ENCODE measurements at regions not wholly inside any gene's neighbourhood (a gene's known extent, or its start where the extent isn't known, plus 50 kb on each side); places are given as distances from the start of the nearest gene placed in this dataset.

GRCh38 chr7:49261928-49262327 is 337.6 kb downstream of the CDC14C start:
- Mint-ChIP-seq H3K4me3 (no peak overlapping the region), H3K36me3 (no peaks in the 10 kb centered on the region), H3K27ac (no peak overlapping the region), H3K27me3 (no peaks in the 10 kb centered on the region), H3K9me3 (no peaks in the 10 kb centered on the region), H3K4me1 (no peaks in the 10 kb centered on the region)
- DNase-seq = no peak

DNA sequence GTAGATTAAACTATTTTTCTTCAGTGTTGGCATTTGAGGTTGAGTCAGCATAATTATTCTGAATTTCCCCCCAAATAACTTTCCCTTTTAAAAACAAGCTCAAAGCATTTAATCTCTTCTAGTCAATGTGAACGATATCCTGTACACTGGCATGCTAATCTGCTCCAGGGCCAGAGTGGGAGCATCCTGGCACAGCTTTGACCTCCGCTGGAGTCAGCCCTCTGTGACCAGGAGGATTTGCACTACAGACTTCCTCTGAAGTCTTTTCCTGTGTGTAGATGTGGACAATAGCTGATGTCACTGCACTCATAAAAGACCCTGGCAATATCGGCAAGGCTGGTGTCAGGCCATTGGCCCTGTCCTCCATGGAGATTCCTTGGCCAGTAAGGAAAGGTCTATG is 340.2 kb downstream of the CDC14C start:
- Mint-ChIP-seq H3K4me1 (no peaks in the 10 kb centered on the region), H3K9me3 (no peaks in the 10 kb centered on the region), H3K27me3 (no peaks in the 10 kb centered on the region), H3K4me3 (no peak overlapping the region), H3K36me3 (no peaks in the 10 kb centered on the region), H3K27ac (no peak overlapping the region)
- no peak for DNase-seq

GRCh38 chr7:49273897-49274296 is 349.6 kb downstream of the CDC14C start:
- H3K36me3 Mint-ChIP-seq = no peaks in the 10 kb centered on the region
- H3K4me3 Mint-ChIP-seq = no peak overlapping the region
- H3K4me1 Mint-ChIP-seq = no peaks in the 10 kb centered on the region
- H3K27ac Mint-ChIP-seq = no peak overlapping the region
- no peak for DNase-seq
- H3K9me3 Mint-ChIP-seq = no peaks in the 10 kb centered on the region
- no peaks in the 10 kb centered on the region for H3K27me3 Mint-ChIP-seq

- Mint-ChIP-seq H3K9me3 (peaks cover 2% of the 10 kb centered on the region), H3K27me3 (no peaks in the 10 kb centered on the region), H3K27ac (no peak overlapping the region), H3K36me3 (no peaks in the 10 kb centered on the region), H3K4me1 (no peaks in the 10 kb centered on the region), H3K4me3 (no peak overlapping the region)
- DNase-seq = no peak
These were observed 355.5 kb downstream of the CDC14C start for GRCh38 chr7:49279891-49280290.

DNA sequence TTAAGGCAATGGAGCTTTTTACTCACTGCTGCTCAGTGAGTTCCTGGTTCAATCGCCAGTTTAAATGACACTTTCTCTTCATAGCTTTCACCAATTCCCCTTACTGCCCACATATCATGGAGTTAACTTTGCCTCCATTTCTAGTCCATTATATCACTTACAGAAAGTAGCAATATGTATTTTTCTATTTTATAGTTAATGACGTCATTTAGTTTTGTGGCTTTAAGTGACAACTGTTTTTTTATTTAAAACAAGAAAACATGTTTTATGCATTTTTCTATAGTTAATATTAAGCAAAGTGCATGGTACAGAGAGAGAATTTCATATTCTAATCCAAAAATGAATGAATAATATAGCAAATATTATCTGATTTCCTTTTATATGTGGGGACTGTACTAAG is 363.3 kb downstream of the CDC14C start:
- H3K9me3 Mint-ChIP-seq = peaks cover 2% of the 10 kb centered on the region
- no peaks in the 10 kb centered on the region for H3K36me3 Mint-ChIP-seq
- H3K27me3 Mint-ChIP-seq = no peaks in the 10 kb centered on the region
- H3K4me1 Mint-ChIP-seq = no peaks in the 10 kb centered on the region
- no peak overlapping the region for H3K4me3 Mint-ChIP-seq
- no peak for DNase-seq
- H3K27ac Mint-ChIP-seq = no peak overlapping the region

DNA sequence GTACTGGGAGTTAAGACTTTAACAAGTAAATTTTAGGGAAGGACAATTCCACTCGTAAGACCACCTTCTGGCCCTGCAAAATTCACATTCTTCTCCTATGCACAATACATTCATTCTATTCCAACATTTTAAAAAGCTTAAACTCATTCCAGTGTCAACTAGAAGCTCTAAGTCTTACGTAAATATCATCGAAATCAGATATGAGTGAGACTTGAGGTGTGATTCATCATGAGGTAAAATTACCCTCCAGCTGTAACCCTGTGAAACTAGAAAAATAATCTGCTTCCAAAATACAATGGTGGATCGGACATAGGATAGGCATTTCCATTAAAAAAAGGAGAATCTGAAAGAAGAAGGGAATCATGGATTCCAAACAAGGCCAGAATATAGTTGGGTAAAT is 370.3 kb downstream of the CDC14C start:
- no peaks in the 10 kb centered on the region for H3K27me3 Mint-ChIP-seq
- H3K9me3 Mint-ChIP-seq = no peaks in the 10 kb centered on the region
- no peaks in the 10 kb centered on the region for H3K36me3 Mint-ChIP-seq
- H3K4me3 Mint-ChIP-seq = no peak overlapping the region
- no peaks in the 10 kb centered on the region for H3K4me1 Mint-ChIP-seq
- H3K27ac Mint-ChIP-seq = no peak overlapping the region
- no peak for DNase-seq

DNA sequence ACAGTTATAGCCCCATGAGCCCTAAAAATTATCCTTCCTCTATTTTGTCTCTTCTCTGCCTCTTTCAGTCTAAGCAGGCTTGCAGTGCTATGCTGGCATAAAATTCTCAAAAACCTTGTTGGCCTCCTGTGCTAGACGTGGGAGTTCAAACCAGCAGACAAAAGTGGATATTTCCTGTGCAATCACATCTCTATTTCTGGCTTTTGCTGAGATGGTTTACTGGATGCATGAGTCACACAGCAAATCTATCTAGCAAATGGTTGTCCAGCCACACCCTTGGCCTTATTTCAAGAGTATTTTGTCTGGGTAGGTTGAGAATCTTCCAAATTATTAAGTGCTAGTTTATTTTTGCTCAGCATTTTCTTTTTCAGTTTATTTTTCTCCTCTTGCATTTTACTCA is 370.8 kb downstream of the CDC14C start:
- no peaks in the 10 kb centered on the region for H3K36me3 Mint-ChIP-seq
- DNase-seq = no peak
- no peaks in the 10 kb centered on the region for H3K4me1 Mint-ChIP-seq
- no peak overlapping the region for H3K27ac Mint-ChIP-seq
- no peak overlapping the region for H3K4me3 Mint-ChIP-seq
- no peaks in the 10 kb centered on the region for H3K27me3 Mint-ChIP-seq
- no peaks in the 10 kb centered on the region for H3K9me3 Mint-ChIP-seq

- Mint-ChIP-seq H3K4me1 (no peaks in the 10 kb centered on the region), H3K27me3 (no peaks in the 10 kb centered on the region), H3K36me3 (no peaks in the 10 kb centered on the region), H3K4me3 (no peak overlapping the region), H3K27ac (no peak overlapping the region), H3K9me3 (no peaks in the 10 kb centered on the region)
- no peak for DNase-seq
These were observed 373.6 kb downstream of the CDC14C start for GRCh38 chr7:49297958-49298357.

DNA sequence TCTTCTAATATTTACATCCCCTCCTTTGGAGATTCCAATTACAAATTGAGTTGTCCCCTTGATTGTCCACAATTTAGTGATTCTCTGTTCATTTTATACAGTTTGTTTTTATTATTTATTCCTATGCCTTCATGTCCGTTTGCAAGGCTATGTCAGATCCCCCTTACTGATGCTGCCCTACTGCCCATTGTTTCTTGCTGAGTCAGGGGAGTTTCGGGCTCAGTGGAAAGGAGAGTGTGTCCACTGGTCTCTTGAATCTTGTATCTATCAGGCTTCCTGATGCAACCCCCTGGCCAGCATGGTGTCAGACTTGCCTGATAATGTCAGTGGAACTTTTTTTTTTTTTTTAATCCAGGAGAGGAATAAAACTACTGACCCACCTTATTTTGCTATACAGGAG is 384.4 kb downstream of the CDC14C start:
- no peak overlapping the region for H3K4me3 Mint-ChIP-seq
- no peak for DNase-seq
- no peaks in the 10 kb centered on the region for H3K27me3 Mint-ChIP-seq
- no peaks in the 10 kb centered on the region for H3K4me1 Mint-ChIP-seq
- peaks cover 3% of the 10 kb centered on the region for H3K9me3 Mint-ChIP-seq
- no peaks in the 10 kb centered on the region for H3K36me3 Mint-ChIP-seq
- H3K27ac Mint-ChIP-seq = no peak overlapping the region

DNA sequence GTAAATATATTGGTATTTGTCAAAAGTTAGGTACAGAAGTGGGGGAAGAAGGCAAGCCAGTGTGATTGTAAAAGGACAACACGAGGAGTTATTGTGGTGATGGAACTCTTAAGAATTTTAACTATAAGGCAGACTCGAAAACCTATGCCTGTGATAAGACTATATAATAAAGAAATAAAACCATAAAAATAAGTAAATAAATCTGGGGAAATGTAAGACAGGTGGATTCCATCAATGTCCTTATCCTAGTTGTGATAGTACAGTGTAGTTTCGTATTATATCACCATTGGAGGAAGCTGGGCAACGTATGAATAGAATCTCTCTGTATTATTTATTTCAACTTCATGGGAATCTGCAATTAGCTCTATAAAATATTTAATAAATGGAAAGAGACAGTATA is 395.7 kb downstream of the CDC14C start:
- Mint-ChIP-seq H3K27me3 (no peaks in the 10 kb centered on the region), H3K4me3 (no peak overlapping the region), H3K4me1 (no peaks in the 10 kb centered on the region), H3K27ac (no peak overlapping the region), H3K9me3 (no peaks in the 10 kb centered on the region), H3K36me3 (no peaks in the 10 kb centered on the region)
- DNase-seq = no peak

- no peak for DNase-seq
- Mint-ChIP-seq H3K9me3 (no peaks in the 10 kb centered on the region), H3K4me1 (no peaks in the 10 kb centered on the region), H3K36me3 (no peaks in the 10 kb centered on the region), H3K27me3 (no peaks in the 10 kb centered on the region), H3K27ac (no peak overlapping the region), H3K4me3 (no peak overlapping the region)
These were observed 397.5 kb downstream of the CDC14C start for GRCh38 chr7:49321843-49322242.

DNA sequence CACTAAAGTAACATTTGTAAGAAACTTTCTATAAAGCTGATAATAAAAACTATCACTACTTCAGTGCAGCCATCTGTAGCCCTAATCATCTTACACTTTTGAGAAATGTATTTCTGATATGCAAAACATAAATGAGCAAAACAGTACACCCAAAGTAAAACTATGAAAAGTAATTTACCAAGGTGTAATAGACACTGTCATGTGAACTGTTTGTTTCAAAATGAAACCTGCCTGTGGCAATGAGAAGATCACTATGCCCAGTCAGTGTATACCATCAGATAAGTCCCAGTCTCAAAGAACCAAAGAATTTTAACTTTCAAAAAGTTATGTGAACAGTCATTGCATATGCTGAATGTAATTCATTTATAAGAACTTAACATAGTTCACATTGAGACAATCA is 398.1 kb downstream of the CDC14C start:
- no peaks in the 10 kb centered on the region for H3K4me1 Mint-ChIP-seq
- no peaks in the 10 kb centered on the region for H3K36me3 Mint-ChIP-seq
- H3K4me3 Mint-ChIP-seq = no peak overlapping the region
- no peak for DNase-seq
- H3K27me3 Mint-ChIP-seq = no peaks in the 10 kb centered on the region
- H3K27ac Mint-ChIP-seq = no peak overlapping the region
- H3K9me3 Mint-ChIP-seq = no peaks in the 10 kb centered on the region

DNA sequence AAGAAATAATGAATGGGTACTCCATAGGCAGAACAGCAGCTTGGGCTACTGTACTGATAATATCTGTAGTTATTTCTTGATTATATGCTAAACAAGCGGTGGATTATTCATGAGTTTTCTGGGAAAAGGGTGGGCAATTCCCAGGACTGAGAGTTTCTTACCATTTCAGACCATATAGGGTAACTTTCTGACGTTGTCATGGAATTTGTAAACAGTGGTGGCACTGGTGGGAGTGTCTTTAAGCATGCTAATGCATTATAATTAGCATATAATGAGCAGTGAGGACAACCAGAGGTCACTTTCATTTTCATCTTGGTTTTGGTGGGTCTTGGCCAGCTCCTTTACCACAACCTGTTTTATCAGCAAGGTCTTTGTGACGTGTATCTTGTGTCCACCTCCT is 399.7 kb downstream of the CDC14C start:
- Mint-ChIP-seq H3K9me3 (peaks cover 2% of the 10 kb centered on the region), H3K36me3 (no peaks in the 10 kb centered on the region), H3K27me3 (no peaks in the 10 kb centered on the region), H3K27ac (no peak overlapping the region), H3K4me3 (no peak overlapping the region), H3K4me1 (no peaks in the 10 kb centered on the region)
- no peak for DNase-seq

DNA sequence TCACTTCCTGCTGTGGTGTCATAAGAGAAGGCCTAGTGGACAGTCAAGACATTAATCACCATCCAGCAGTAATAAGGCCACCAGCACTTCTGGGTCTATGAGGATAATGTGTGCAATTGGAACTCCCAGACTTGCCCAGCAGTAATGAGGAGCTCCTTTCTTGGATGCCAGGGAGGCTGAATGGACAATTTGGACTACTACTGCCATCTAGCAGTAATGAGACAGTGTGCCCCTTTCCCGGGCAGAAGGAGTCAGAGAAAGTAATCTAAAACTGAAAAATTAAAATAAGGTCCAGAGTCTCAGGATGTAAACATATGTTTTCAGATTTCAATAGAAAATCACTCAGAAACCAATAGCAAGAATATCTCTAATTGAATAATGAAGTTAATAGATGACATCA is 400.4 kb downstream of the CDC14C start:
- no peaks in the 10 kb centered on the region for H3K36me3 Mint-ChIP-seq
- no peaks in the 10 kb centered on the region for H3K27me3 Mint-ChIP-seq
- no peaks in the 10 kb centered on the region for H3K4me1 Mint-ChIP-seq
- H3K9me3 Mint-ChIP-seq = peaks cover 2% of the 10 kb centered on the region
- DNase-seq = no peak
- no peak overlapping the region for H3K27ac Mint-ChIP-seq
- H3K4me3 Mint-ChIP-seq = no peak overlapping the region

- H3K4me3 Mint-ChIP-seq = no peak overlapping the region
- no peaks in the 10 kb centered on the region for H3K27me3 Mint-ChIP-seq
- H3K36me3 Mint-ChIP-seq = no peaks in the 10 kb centered on the region
- H3K4me1 Mint-ChIP-seq = no peaks in the 10 kb centered on the region
- peaks cover 2% of the 10 kb centered on the region for H3K9me3 Mint-ChIP-seq
- no peak for DNase-seq
- no peak overlapping the region for H3K27ac Mint-ChIP-seq
These were observed 401.2 kb downstream of the CDC14C start for GRCh38 chr7:49325571-49325970.

- no peaks in the 10 kb centered on the region for H3K27me3 Mint-ChIP-seq
- no peak overlapping the region for H3K4me3 Mint-ChIP-seq
- no peak for DNase-seq
- no peaks in the 10 kb centered on the region for H3K36me3 Mint-ChIP-seq
- H3K27ac Mint-ChIP-seq = no peak overlapping the region
- H3K9me3 Mint-ChIP-seq = peaks cover 2% of the 10 kb centered on the region
- H3K4me1 Mint-ChIP-seq = no peaks in the 10 kb centered on the region
These were observed 402.8 kb downstream of the CDC14C start for GRCh38 chr7:49327155-49327554.

Measured in activated naive CD8-positive, alpha-beta T cell treated with anti-CD3 and anti-CD28 coated beads for 36 hours (primary cell).